Skeletal muscle tissue (tissue), 3 donors: ENCODE measurements at regions not wholly inside any gene's neighbourhood (a gene's known extent, or its start where the extent isn't known, plus 50 kb on each side); places are given as distances from the start of the nearest gene placed in this dataset.

ENCODE experiments used
- H3K27ac ChIP-seq: one replicate; pipeline ENCODE4 v1.7.0; 2013; ENCODE audit warnings: mild to moderate bottlenecking, low read depth, low read length, inconsistent platforms
- H3K27me3 ChIP-seq, 3 donors: one replicate each; pipeline ENCODE4 v1.7.0; 2013; ENCODE audit warnings: low read length in 3 of 3; ENCODE audit not compliant: control insufficient read depth in 3 of 3, insufficient read depth in 3 of 3
- H3K36me3 ChIP-seq, 3 donors: one replicate each; pipeline ENCODE4 v1.7.0; 2013; ENCODE audit warnings: low read length in 3 of 3; ENCODE audit not compliant: control insufficient read depth in 3 of 3, insufficient read depth in 3 of 3
- H3K4me1 ChIP-seq, 3 donors: one replicate each; pipeline ENCODE4 v1.7.0; 2013; ENCODE audit warnings: low read length in 3 of 3, mild to moderate bottlenecking in 3 of 3; ENCODE audit not compliant: control insufficient read depth in 3 of 3, insufficient read depth in 3 of 3
- H3K4me3 ChIP-seq, 3 donors: one replicate each; pipeline ENCODE4 v1.7.0; 2013; ENCODE audit warnings: low read length in 3 of 3
- H3K9ac ChIP-seq, 3 donors: one replicate each; pipeline ENCODE4 v1.7.0; 2013; ENCODE audit warnings: low read length in 3 of 3, mild to moderate bottlenecking in 3 of 3, moderate library complexity in 2 of 3, low read depth in 1 of 3
- H3K9me3 ChIP-seq, 3 donors: one replicate each; pipeline ENCODE4 v1.7.0; 2013; ENCODE audit warnings: low read length in 3 of 3; ENCODE audit not compliant: control insufficient read depth in 3 of 3
- donor health status: Osteomylitis.

GRCh38 chr2:220002699-220003098 is 375.3 kb downstream of the SLC4A3 start:
- H3K36me3 ChIP-seq: no peaks in the 10 kb centered on the region
- H3K9ac ChIP-seq: no peak overlapping the region
- H3K4me3 ChIP-seq: no peak overlapping the region
- no peak overlapping the region for H3K27ac ChIP-seq
- H3K27me3 ChIP-seq: no peaks in the 10 kb centered on the region
- peaks cover 0 to 4% (median 0%) of the 10 kb centered on the region in 3 donors for H3K9me3 ChIP-seq
- no peaks in the 10 kb centered on the region for H3K4me1 ChIP-seq

GRCh38 chr2:220005362-220005761 is 377.9 kb downstream of the SLC4A3 start:
- Histone ChIP-seq H3K9ac (no peak overlapping the region), H3K4me3 (no peak overlapping the region)

GRCh38 chr2:220006152-220006621 is 378.8 kb downstream of the SLC4A3 start:
- Histone ChIP-seq H3K27me3 (no peaks in the 10 kb centered on the region), H3K9me3 (no peaks in the 10 kb centered on the region), H3K27ac (no peak overlapping the region), H3K4me3 (no peak overlapping the region), H3K36me3 (no peaks in the 10 kb centered on the region), H3K9ac (no peak overlapping the region), H3K4me1 (no peaks in the 10 kb centered on the region)

More at GRCh38 chr2:220005362-220005761, 377.9 kb downstream of the SLC4A3 start:
- Histone ChIP-seq H3K9me3 (no peaks in the 10 kb centered on the region), H3K4me1 (no peaks in the 10 kb centered on the region), H3K27me3 (no peaks in the 10 kb centered on the region), H3K36me3 (no peaks in the 10 kb centered on the region), H3K27ac (no peak overlapping the region)

GRCh38 chr2:220011859-220012258 is 384.4 kb downstream of the SLC4A3 start:
- no peaks in the 10 kb centered on the region for H3K9me3 ChIP-seq
- no peak overlapping the region for H3K9ac ChIP-seq
- no peak overlapping the region for H3K4me3 ChIP-seq
- H3K4me1 ChIP-seq: no peaks in the 10 kb centered on the region
- H3K27me3 ChIP-seq: no peaks in the 10 kb centered on the region
- H3K36me3 ChIP-seq: no peaks in the 10 kb centered on the region
- H3K27ac ChIP-seq: no peak overlapping the region

- no peaks in the 10 kb centered on the region for H3K4me1 ChIP-seq
- H3K9me3 ChIP-seq: no peaks in the 10 kb centered on the region
These were observed 387.5 kb downstream of the SLC4A3 start for GRCh38 chr2:220014961-220015360.

GRCh38 chr2:220015576-220015975 is 388.1 kb downstream of the SLC4A3 start:
- H3K4me1 ChIP-seq: no peaks in the 10 kb centered on the region
- H3K27ac ChIP-seq: no peak overlapping the region
- no peaks in the 10 kb centered on the region for H3K36me3 ChIP-seq
- H3K4me3 ChIP-seq: no peak overlapping the region
- H3K27me3 ChIP-seq: no peaks in the 10 kb centered on the region
- H3K9me3 ChIP-seq: no peaks in the 10 kb centered on the region
- no peak overlapping the region for H3K9ac ChIP-seq

More at GRCh38 chr2:220014961-220015360, 387.5 kb downstream of the SLC4A3 start:
- Histone ChIP-seq H3K27me3 (no peaks in the 10 kb centered on the region), H3K9ac (no peak overlapping the region), H3K36me3 (no peaks in the 10 kb centered on the region), H3K4me3 (no peak overlapping the region), H3K27ac (no peak overlapping the region)

GRCh38 chr2:220025207-220025606 is 397.8 kb downstream of the SLC4A3 start:
- Histone ChIP-seq H3K4me1 (no peaks in the 10 kb centered on the region), H3K4me3 (no peak overlapping the region), H3K9ac (no peak overlapping the region), H3K9me3 (peaks cover 0 to 4% (median 0%) of the 10 kb centered on the region in 3 donors), H3K36me3 (no peaks in the 10 kb centered on the region), H3K27ac (no peak overlapping the region), H3K27me3 (no peaks in the 10 kb centered on the region)

GRCh38 chr2:220029013-220029412 is 401.6 kb downstream of the SLC4A3 start:
- Histone ChIP-seq H3K27ac (no peak overlapping the region), H3K27me3 (no peaks in the 10 kb centered on the region), H3K36me3 (no peaks in the 10 kb centered on the region), H3K4me3 (no peak overlapping the region), H3K9me3 (no peaks in the 10 kb centered on the region), H3K9ac (no peak overlapping the region), H3K4me1 (no peaks in the 10 kb centered on the region)

- H3K9me3 ChIP-seq: no peaks in the 10 kb centered on the region
- H3K27me3 ChIP-seq: no peaks in the 10 kb centered on the region
- no peaks in the 10 kb centered on the region for H3K36me3 ChIP-seq
- no peak overlapping the region for H3K4me3 ChIP-seq
- no peaks in the 10 kb centered on the region for H3K4me1 ChIP-seq
- no peak overlapping the region for H3K9ac ChIP-seq
- H3K27ac ChIP-seq: no peak overlapping the region
These were observed 406.1 kb downstream of the SLC4A3 start for GRCh38 chr2:220033546-220033945.

- H3K4me3 ChIP-seq: no peak overlapping the region
- H3K9ac ChIP-seq: no peak overlapping the region
- H3K9me3 ChIP-seq: no peaks in the 10 kb centered on the region
- no peaks in the 10 kb centered on the region for H3K36me3 ChIP-seq
- no peak overlapping the region for H3K27ac ChIP-seq
- H3K4me1 ChIP-seq: no peaks in the 10 kb centered on the region
- no peaks in the 10 kb centered on the region for H3K27me3 ChIP-seq
These were observed 407.1 kb downstream of the SLC4A3 start for GRCh38 chr2:220034426-220035130.
